HepG2 (cell line): ENCODE measurements at regions not wholly inside any gene's neighbourhood (a gene's known extent, or its start where the extent isn't known, plus 50 kb on each side); places are given as distances from the start of the nearest gene placed in this dataset.

ENCODE experiments used
- AGO1 ChIP-seq: fragments of 200-400 bp; formaldehyde crosslinking; IDR thresholded peaks from 2 replicates; pipeline ENCODE4 v1.6.1; 2017; ENCODE audit warnings: mild to moderate bottlenecking, low read depth, low read length, moderate library complexity; ENCODE audit not compliant: poor library complexity, severe bottlenecking
- BCL6 ChIP-seq: IDR thresholded peaks from 2 replicates; pipeline ENCODE4 v1.6.1; 2016; ENCODE audit warnings: missing genetic modification reagents, missing compliant biosample characterization
- ERF ChIP-seq: IDR thresholded peaks from 2 replicates; pipeline ENCODE4 v1.6.1; 2018; ENCODE audit warnings: missing biosample characterization, missing genetic modification reagents
- FOXK2 ChIP-seq: fragments of 450-650 bp; IDR thresholded peaks from 2 replicates; pipeline ENCODE4 v1.6.1; 2016
- FOXM1 ChIP-seq: sonication (generic); formaldehyde crosslinking; IDR thresholded peaks from 2 replicates; pipeline ENCODE4 v1.5.0; 2020; ENCODE audit warnings: missing genetic modification reagents
- HOXA9 ChIP-seq: sonication (generic); formaldehyde crosslinking; IDR thresholded peaks from 2 replicates; pipeline ENCODE4 v1.8.1; 2022; ENCODE audit warnings: missing genetic modification reagents, mild to moderate bottlenecking, moderate library complexity, borderline replicate concordance
- MEIS1 ChIP-seq: sonication (generic); formaldehyde crosslinking; IDR thresholded peaks from 2 replicates; pipeline ENCODE4 v1.9.0; 2021; ENCODE audit warnings: mild to moderate bottlenecking, missing genetic modification reagents, moderate library complexity, borderline replicate concordance
- NFE2L1 ChIP-seq: sonication (generic); formaldehyde crosslinking; IDR thresholded peaks from 2 replicates; pipeline ENCODE4 v1.4.0; 2020; ENCODE audit warnings: missing genetic modification reagents, mild to moderate bottlenecking, borderline replicate concordance
- NFYC ChIP-seq: IDR thresholded peaks from 2 replicates; pipeline ENCODE4 v1.6.1; 2016; ENCODE audit warnings: missing genetic modification reagents, missing compliant biosample characterization
- PAX8 ChIP-seq: sonication (generic); formaldehyde crosslinking; IDR thresholded peaks from 2 replicates; pipeline ENCODE4 v1.8.0; 2022; ENCODE audit warnings: mild to moderate bottlenecking, missing genetic modification reagents, borderline replicate concordance
- SAP130 ChIP-seq: IDR thresholded peaks from 2 replicates; pipeline ENCODE4 v1.6.1; 2016; ENCODE audit warnings: low read depth
- STAT6 ChIP-seq: sonication (generic); formaldehyde crosslinking; IDR thresholded peaks from 2 replicates; pipeline ENCODE4 v1.4.0; 2020; ENCODE audit warnings: missing genetic modification reagents, mild to moderate bottlenecking, borderline replicate concordance
- THAP11 ChIP-seq: IDR thresholded peaks from 2 replicates; pipeline ENCODE4 v1.6.1; 2016; ENCODE audit warnings: missing biosample characterization, missing genetic modification reagents
- U2AF1 ChIP-seq: fragments of 200-400 bp; formaldehyde crosslinking; optimal IDR thresholded peaks from 2 replicates; pipeline ENCODE3; 2017; ENCODE audit warnings: mild to moderate bottlenecking, low read depth, low read length
- ZBTB42 ChIP-seq: sonication (generic); formaldehyde crosslinking; IDR thresholded peaks from 2 replicates; pipeline ENCODE4 v1.5.0; 2020; ENCODE audit warnings: mild to moderate bottlenecking, missing genetic modification reagents
- ZC3H4 ChIP-seq: sonication (generic); formaldehyde crosslinking; IDR thresholded peaks from 2 replicates; pipeline ENCODE4 v1.4.0; 2020; ENCODE audit warnings: missing genetic modification reagents, borderline replicate concordance
- ZNF280D ChIP-seq: sonication (generic); formaldehyde crosslinking; IDR thresholded peaks from 2 replicates; pipeline ENCODE4 v1.5.1; 2020; ENCODE audit warnings: mild to moderate bottlenecking, missing genetic modification reagents
- ZNF33A ChIP-seq: sonication (generic); formaldehyde crosslinking; IDR thresholded peaks from 2 replicates; pipeline ENCODE4 v1.5.1; 2020; ENCODE audit warnings: missing genetic modification reagents, mild to moderate bottlenecking, moderate library complexity, borderline replicate concordance
- ZNF674 ChIP-seq: sonication (generic); formaldehyde crosslinking; IDR thresholded peaks from 2 replicates; pipeline ENCODE4 v1.5.0; 2020; ENCODE audit warnings: low read depth, mild to moderate bottlenecking, missing genetic modification reagents
- ZNF747 ChIP-seq: sonication (generic); formaldehyde crosslinking; IDR thresholded peaks from 2 replicates; pipeline ENCODE4 v1.8.1; 2023; ENCODE audit warnings: missing genetic modification reagents, mild to moderate bottlenecking, borderline replicate concordance
- TF ChIP-seq, protein P1 (sequence below): sonication (generic); formaldehyde crosslinking; IDR thresholded peaks from 2 replicates; pipeline ENCODE4 v1.8.0; 2022; ENCODE audit warnings: missing genetic modification reagents, low read depth, mild to moderate bottlenecking, borderline replicate concordance
- TF ChIP-seq, protein P2 (sequence below): sonication (generic); formaldehyde crosslinking; IDR thresholded peaks from 2 replicates; pipeline ENCODE4 v1.5.0; 2020; ENCODE audit warnings: mild to moderate bottlenecking, missing genetic modification reagents

GRCh38 chr1:58898739-58899586 lies 115.1 kb upstream of the JUN start (continued):
- no peak for TF ChIP-seq NFE2L1
- peak; percentile 69 for TF ChIP-seq NFYC (CRISPR knock-in tag)
- no peak for TF ChIP-seq AGO1
- peak; percentile 79; the same call in 1 of the 2 replicates for TF ChIP-seq STAT6 (CRISPR knock-in tag)
- TF ChIP-seq, protein P1, sequence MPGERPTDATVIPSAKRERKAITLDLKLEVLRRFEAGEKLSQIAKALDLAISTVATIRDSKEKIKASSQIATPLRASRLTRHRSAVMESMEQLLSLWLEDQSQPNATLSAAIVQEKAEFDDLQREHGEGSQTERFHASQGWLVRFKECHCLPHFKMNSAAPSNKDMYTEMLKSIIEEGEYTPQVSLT (CRISPR knock-in tag): no peak
- TF ChIP-seq HOXA9 (CRISPR knock-in tag): no peak
- TF ChIP-seq THAP11 (CRISPR knock-in tag): peak; percentile 58
- no peak for TF ChIP-seq MEIS1 (CRISPR knock-in tag)
- TF ChIP-seq, protein P2, sequence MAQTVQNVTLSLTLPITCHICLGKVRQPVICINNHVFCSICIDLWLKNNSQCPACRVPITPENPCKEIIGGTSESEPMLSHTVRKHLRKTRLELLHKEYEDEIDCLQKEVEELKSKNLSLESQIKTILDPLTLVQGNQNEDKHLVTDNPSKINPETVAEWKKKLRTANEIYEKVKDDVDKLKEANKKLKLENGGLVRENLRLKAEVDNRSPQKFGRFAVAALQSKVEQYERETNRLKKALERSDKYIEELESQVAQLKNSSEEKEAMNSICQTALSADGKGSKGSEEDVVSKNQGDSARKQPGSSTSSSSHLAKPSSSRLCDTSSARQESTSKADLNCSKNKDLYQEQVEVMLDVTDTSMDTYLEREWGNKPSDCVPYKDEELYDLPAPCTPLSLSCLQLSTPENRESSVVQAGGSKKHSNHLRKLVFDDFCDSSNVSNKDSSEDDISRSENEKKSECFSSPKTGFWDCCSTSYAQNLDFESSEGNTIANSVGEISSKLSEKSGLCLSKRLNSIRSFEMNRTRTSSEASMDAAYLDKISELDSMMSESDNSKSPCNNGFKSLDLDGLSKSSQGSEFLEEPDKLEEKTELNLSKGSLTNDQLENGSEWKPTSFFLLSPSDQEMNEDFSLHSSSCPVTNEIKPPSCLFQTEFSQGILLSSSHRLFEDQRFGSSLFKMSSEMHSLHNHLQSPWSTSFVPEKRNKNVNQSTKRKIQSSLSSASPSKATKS (CRISPR knock-in tag): no peak
- no peak for TF ChIP-seq ZNF674
- no peak for TF ChIP-seq FOXM1
- TF ChIP-seq ERF (CRISPR knock-in tag): peak; percentile 88
- no peak for TF ChIP-seq PAX8 (CRISPR knock-in tag)
- no peak for TF ChIP-seq ZBTB42
- TF ChIP-seq ZC3H4 (CRISPR knock-in tag): no peak
- peak; percentile 39; the same call in 1 of the 2 replicates for TF ChIP-seq ZNF33A
- peak; percentile 43; the same call in 1 of the 2 replicates for TF ChIP-seq FOXK2
- peak; percentile 49; the same call in 1 of the 2 replicates for TF ChIP-seq ZNF280D (CRISPR knock-in tag)
- TF ChIP-seq U2AF1: no peak
- peak; percentile 93 for TF ChIP-seq BCL6 (CRISPR knock-in tag)
- peak; percentile 13; the same call in 1 of the 2 replicates for TF ChIP-seq ZNF747 (CRISPR knock-in tag)
- peak; percentile 85 for TF ChIP-seq SAP130 (CRISPR knock-in tag)
